DMS114 treated with DMSO at 0.1 percent for 48 hours (cell line): ENCODE measurements at regions not wholly inside any gene's neighbourhood (a gene's known extent, or its start where the extent isn't known, plus 50 kb on each side); places are given as distances from the start of the nearest gene placed in this dataset.
"Not testable (repeated sequence)": the region's sequence is repeated elsewhere in the genome, so short reads cannot be mapped to it uniquely, and the experiment has no call there.

ENCODE experiments used
- DNase-seq: peaks from one replicate; lab custom pipeline; 2025; ENCODE audit not compliant: unreplicated experiment; lab: John Stamatoyannopoulos, UW

DNA sequence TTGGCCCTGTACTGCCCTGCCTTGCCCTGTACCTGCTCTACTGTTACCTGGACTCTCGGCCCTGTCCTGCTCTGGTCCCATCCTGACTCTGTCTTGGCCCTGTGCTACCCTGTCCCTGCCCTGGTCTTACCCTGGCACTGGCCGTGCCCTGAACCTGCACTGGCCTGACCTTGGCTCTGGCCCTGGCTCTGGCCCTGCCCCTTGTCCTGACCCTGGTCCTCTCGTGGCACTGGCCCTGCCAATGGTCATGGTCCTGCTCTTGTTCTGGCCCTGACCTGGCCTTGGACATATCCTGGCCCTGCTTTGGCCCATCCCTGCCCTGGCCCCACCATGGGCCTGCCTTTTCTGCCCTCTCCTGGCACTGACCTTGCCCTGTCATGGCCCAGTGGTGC is 251.3 kb downstream of the TP53TG3F start:
- DNase-seq = not testable (repeated sequence)

DNA sequence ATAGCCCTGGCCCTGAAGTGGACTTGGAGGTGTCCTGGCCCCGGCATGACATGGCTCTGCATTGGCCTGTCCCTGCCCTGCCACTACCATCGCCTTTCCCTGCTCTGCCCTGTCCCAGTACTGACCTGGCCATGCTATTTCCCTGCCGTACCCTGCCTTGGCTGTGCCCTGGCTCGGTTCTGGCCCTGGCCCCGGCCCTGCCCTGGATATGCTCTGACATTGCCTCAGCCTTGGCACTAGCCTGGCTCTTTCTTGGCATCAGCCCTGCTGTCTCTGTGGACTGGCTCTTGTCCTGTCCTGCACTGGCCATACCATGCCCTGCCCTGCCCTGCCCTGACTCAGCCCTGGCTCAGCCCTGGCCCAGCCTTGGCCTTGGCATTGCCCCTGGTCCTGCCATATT is 252.2 kb downstream of the TP53TG3F start:
- not testable (repeated sequence) for DNase-seq

DNA sequence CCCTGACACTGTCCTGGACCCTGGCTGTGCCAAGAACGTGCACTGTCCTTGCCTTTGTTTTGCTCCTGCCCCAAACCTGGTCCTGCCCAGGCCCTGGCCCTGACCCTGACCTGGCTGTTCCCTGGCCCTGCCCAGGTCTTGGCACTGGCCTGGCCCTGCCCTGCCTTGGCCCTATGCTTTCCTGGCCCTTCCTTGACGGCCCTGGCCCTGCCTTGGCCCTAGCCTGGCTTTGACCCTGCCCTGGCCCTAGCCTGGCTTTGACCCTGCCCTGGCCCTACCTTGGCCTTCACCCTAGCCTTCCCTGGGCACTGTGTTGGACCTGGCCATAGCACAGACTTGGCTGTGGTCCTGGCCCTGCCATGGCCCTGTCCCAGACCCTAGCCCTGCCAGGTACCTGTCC is 252.9 kb downstream of the TP53TG3F start:
- DNase-seq = not testable (repeated sequence)

- not testable (repeated sequence) for DNase-seq
Measured at GRCh38 chr16:33712851-33713709, 253.7 kb downstream of the TP53TG3F start.

- not testable (repeated sequence) for DNase-seq
Measured at GRCh38 chr16:33713710-33714538, 254.5 kb downstream of the TP53TG3F start.

DNA sequence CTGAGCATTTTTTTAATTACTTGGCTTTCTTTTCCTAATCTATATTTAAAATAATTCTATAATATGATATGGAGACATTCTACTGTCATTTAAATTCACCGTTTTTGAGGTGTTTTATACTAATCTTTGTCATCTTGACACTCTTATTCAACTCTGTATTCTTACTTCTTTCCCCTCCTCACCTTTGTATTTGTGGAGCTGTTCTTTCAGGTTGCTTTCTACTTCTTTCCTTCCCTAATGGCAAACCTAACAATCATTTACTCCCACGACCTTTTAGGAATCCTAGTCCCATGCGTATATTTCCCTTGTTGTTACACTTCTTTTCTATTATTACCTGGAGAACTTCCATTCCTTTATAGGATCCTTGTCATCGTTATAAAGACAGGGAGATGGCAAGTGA is 271.8 kb downstream of the TP53TG3F start:
- not testable (repeated sequence) for DNase-seq

DNA sequence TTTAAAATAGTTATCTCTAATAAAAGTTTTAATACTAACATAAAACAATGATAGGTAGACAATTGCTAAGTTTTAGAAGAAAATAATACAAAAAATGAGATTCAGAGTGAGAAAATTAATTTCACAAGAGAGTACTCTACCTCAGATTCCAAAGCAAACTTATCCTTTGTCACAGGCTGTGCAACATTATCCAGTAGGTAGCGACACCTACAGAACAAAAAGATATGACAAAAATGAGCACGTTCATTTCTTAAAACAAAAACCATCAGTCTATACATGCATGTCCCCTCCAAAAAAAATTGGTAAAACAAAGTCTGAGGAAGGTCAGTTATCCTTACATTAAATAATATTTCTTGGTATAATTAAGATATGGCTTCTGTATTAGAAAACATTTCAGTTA is 275.2 kb downstream of the TP53TG3F start:
- peak; percentile 11 for DNase-seq

GRCh38 chr16:33766869-33767765 is 307.7 kb downstream of the TP53TG3F start:
- DNase-seq = not testable (repeated sequence)

DNA sequence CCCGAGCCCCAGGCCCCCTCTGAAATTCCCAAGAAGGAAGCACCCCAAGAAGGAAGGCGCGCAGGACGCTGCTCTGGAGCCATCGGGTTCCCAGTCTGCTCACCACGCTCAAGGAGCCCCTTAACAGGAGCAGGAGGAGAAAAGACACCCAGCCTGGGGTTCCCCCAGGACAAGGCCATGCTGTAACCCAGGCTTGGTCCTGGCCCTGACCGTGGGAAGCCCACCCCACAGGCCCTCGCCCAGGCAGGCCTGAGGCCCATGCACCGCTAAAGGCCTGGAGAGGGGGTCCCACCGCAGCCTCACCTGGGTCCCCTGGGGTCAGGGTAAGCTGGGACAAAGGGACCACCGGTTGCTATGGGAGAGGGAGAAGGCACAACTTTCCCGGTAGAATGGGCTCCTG is 309.3 kb downstream of the TP53TG3F start:
- not testable (repeated sequence) for DNase-seq

- DNase-seq = not testable (repeated sequence)
Measured at GRCh38 chr16:33769180-33769846, 309.9 kb downstream of the TP53TG3F start.

DNA sequence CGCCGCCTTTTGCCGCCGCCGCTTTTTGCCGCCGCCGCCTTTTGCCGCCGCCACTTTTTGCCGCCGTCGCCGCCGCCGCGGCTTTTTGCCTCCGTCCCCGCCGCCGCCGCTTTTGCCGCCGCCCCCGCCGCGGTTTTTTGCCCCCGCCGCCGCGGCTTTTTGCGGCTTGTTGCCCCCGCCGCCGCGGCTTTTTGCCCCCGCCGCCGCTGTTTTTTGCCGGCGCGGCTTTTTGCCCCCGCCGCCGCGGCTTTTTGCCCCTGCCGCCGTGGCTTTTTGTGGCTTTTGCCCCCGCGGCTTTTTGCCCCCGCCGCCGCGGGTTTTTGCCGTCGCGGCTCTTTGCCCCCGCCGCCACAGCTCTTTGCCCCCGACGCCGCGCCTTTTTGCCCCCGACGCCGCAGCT is 311.1 kb downstream of the TP53TG3F start:
- not testable (repeated sequence) for DNase-seq

- DNase-seq = not testable (repeated sequence)
Measured at GRCh38 chr16:33771211-33771610, 311.8 kb downstream of the TP53TG3F start.

DNA sequence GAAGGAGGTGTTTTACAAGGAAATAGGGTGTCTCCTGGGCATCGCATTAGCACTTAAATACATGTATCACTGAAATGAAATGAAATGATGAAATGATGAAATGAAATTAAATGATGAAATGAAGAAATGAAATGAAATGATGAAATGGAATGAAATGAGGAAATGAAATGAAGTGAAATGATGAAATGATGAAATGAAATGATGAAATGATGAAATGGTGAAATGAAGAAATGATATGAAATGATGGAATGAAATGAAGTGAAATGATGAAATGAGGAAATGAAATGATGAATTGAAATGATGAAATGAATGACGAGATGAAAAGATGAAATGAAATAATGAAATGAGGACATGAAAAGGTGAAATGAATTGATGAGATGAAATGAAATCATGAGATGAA is 314.6 kb downstream of the TP53TG3F start:
- DNase-seq = not testable (repeated sequence)

DNA sequence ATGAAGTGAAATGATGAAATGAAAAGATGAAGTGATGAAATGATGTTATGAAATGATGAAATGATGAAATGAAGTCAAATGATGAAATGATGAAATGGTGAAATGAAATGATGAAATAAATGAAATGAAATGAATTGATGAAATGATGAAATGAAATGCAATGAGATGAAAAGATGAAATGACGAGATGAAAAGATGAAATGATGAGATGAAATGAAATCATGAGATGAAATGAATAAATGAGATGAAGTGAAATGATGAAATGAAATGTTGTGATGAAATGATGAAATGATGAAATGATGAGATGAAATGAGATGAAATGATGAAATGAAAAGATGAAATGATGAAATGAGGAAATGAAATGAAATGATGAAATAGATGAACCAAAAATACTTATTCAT is 315.3 kb downstream of the TP53TG3F start:
- not testable (repeated sequence) for DNase-seq

GRCh38 chr16:33816328-33816944 is 357.0 kb downstream of the TP53TG3F start:
- DNase-seq = not testable (repeated sequence)

- DNase-seq = not testable (repeated sequence)
Measured at GRCh38 chr16:33824736-33825135, 365.3 kb downstream of the TP53TG3F start.

DNA sequence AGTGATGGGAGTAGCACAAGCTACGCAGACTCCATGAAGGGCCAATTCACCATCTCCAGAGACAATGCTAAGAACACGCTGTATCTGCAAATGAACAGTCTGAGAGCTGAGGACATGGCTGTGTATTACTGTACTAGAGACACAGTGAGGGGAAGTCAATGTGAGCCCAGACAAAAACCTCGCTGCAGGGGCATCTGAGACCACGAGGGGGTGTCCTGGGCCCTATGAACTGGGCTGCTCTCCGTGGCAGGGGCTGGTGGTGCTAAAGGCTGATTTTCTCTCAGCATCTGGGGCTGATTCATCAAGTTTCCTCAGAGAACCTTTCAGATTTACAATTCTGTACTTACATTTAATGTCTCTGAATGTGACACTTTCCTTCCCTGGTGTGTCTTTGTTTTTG is 368.1 kb downstream of the TP53TG3F start:
- not testable (repeated sequence) for DNase-seq

DNA sequence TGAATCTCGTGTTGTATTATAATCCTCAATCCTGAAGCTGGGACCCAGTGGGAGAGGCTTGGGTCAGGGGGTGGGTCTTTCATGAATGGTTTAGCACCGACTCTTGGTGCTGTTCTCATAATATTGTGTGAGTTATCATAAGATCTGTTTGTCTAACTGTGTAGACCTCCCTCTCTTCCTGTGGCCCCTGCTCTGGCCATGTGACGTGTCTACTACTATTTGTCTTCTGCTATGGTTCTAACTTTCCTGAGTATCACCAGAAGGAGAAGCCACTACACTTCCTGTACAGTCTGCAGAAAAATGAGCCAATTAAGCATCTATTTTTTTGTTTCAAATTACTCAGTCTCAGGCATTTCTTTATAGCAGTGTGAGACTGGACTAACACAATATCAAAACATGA is 379.7 kb downstream of the TP53TG3F start:
- DNase-seq = not testable (repeated sequence)

- DNase-seq = not testable (repeated sequence)
Measured at GRCh38 chr16:33844533-33844932, 385.1 kb downstream of the TP53TG3F start.
